Right atrium auricular region (tissue), 2 donors: ENCODE measurements at regions not wholly inside any gene's neighbourhood (a gene's known extent, or its start where the extent isn't known, plus 50 kb on each side); places are given as distances from the start of the nearest gene placed in this dataset.

Source experiments
- DNase-seq: peaks from one replicate; pipeline ENCODE4 v3.0.0-alpha.2; 2019; ENCODE audit warnings: low spot score
- H3K27ac ChIP-seq, 2 donors: fragments of 200-600 bp; sonication (generic); 1 replicate in 1 of 2; 2 replicates in 1 of 2; pipeline ENCODE4 v1.5.1; 2016 to 2019
- H3K27me3 ChIP-seq, 2 donors: fragments of 200-600 bp; sonication (generic); one replicate each; pipeline versions ENCODE4 v1.5.1 to v1.6.0; 2017 to 2019
- H3K36me3 ChIP-seq: fragments of 200-600 bp; sonication (generic); one replicate; pipeline ENCODE4 v1.5.1; 2016
- H3K4me1 ChIP-seq, 2 donors: fragments of 200-600 bp; sonication (generic); one replicate each; pipeline versions ENCODE4 v1.5.1 to v1.6.0; 2017 to 2019
- H3K4me3 ChIP-seq, 2 donors: fragments of 200-600 bp; sonication (generic); 1 replicate in 1 of 2; 2 replicates in 1 of 2; pipeline ENCODE4 v1.5.1; 2017 to 2019; ENCODE audit warnings: mild to moderate bottlenecking in 1 of 2, moderate library complexity in 1 of 2
- H3K9me3 ChIP-seq, 2 donors: fragments of 200-600 bp; sonication (generic); one replicate each; pipeline ENCODE4 v1.5.1; 2019
- CTCF ChIP-seq, 2 donors: fragments of 200-600 bp; sonication (generic); IDR thresholded peaks; one replicate each; pipeline ENCODE4 v1.5.1; 2019; ENCODE audit warnings: antibody characterized with exemption in 2 of 2

GRCh38 chr4:73312967-73313366 is 54.4 kb upstream of the ANKRD17 start:
- no peak overlapping the region for H3K4me3 ChIP-seq
- H3K36me3 ChIP-seq = no peaks in the 10 kb centered on the region
- H3K9me3 ChIP-seq = no peaks in the 10 kb centered on the region
- TF ChIP-seq CTCF (IDR thresholded peaks at IDR 0.05) = no peak
- H3K27ac ChIP-seq = no peak overlapping the region
- no peak for DNase-seq
- no peaks in the 10 kb centered on the region for H3K4me1 ChIP-seq
- H3K27me3 ChIP-seq = no peaks in the 10 kb centered on the region

GRCh38 chr4:73311428-73311827 is 52.8 kb upstream of the ANKRD17 start:
- no peak for DNase-seq
- TF ChIP-seq CTCF (IDR thresholded peaks at IDR 0.05) = peak; percentile 14 to 56
- Histone ChIP-seq H3K9me3 (no peaks in the 10 kb centered on the region), H3K36me3 (no peaks in the 10 kb centered on the region), H3K4me3 (no peak overlapping the region), H3K4me1 (no peaks in the 10 kb centered on the region), H3K27me3 (no peaks in the 10 kb centered on the region), H3K27ac (no peak overlapping the region)

GRCh38 chr4:73309211-73309610 is 50.6 kb upstream of the ANKRD17 start:
- DNase-seq = no peak
- Histone ChIP-seq H3K4me3 (no peak overlapping the region), H3K36me3 (no peaks in the 10 kb centered on the region), H3K9me3 (no peaks in the 10 kb centered on the region), H3K27me3 (no peaks in the 10 kb centered on the region), H3K4me1 (no peaks in the 10 kb centered on the region), H3K27ac (no peak overlapping the region)
- TF ChIP-seq CTCF (IDR thresholded peaks at IDR 0.05) = no peak
